ENCODE measurements at regions not wholly inside any gene's neighbourhood (a gene's known extent, or its start where the extent isn't known, plus 50 kb on each side); places are given as distances from the start of the nearest gene placed in this dataset.

DNA sequence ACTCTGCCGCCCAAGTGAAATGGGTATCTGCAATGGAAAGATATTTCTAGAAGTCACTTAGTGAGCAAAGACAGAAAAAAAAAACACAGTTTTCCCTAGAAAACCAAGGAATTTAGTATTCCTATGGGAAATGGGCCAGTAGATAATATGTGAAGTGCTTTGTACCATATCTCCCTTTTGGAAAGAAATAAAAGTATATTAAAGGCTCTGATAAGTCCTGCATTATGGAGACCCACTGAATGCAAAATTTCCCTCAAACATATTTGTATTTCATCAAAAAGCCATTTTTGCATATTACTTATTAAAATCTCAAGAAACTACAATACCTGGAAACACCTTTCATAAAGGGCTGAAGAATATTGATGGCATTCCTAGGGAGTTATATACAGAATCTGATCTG is 51.6 kb upstream of the DYNLRB2 start:
- in situ Hi-C loops (cut with MboI; ENCODE audit: low pct_unique_long_range_greater_than_20kb, low sequenced_read_pairs, unreplicated experiment) = no loop called here
- no peak for DNase-seq (ENCODE audit: low spot score)
- TF ChIP-seq, protein P1, sequence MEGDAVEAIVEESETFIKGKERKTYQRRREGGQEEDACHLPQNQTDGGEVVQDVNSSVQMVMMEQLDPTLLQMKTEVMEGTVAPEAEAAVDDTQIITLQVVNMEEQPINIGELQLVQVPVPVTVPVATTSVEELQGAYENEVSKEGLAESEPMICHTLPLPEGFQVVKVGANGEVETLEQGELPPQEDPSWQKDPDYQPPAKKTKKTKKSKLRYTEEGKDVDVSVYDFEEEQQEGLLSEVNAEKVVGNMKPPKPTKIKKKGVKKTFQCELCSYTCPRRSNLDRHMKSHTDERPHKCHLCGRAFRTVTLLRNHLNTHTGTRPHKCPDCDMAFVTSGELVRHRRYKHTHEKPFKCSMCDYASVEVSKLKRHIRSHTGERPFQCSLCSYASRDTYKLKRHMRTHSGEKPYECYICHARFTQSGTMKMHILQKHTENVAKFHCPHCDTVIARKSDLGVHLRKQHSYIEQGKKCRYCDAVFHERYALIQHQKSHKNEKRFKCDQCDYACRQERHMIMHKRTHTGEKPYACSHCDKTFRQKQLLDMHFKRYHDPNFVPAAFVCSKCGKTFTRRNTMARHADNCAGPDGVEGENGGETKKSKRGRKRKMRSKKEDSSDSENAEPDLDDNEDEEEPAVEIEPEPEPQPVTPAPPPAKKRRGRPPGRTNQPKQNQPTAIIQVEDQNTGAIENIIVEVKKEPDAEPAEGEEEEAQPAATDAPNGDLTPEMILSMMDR (IDR thresholded peaks at IDR 0.05; ENCODE audit: extremely low read depth, insufficient read depth, missing control alignments) = no peak

DNA sequence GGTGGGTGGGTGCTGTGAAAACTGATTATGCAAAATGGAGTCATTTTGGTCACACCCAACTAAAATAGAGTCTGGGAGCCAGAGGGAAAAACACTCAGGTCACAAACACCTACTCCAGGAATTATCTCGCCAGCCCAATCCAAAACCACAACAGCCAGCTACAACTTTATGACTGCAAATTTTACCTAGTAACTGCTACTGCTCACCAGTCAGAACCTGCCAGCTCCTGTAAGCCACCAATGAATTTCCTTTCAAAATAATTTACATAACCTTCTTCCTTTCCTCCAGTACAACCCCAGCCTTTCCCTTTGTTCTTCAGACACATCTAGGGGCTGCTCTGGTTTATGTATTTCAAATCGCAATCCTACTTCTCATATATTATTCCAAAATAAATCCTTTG is 52.6 kb upstream of the DYNLRB2 start:
- in situ Hi-C loops (cut with MboI; ENCODE audit: low pct_unique_long_range_greater_than_20kb, low sequenced_read_pairs, unreplicated experiment) = no loop called here
- TF ChIP-seq, protein P1 (IDR thresholded peaks at IDR 0.05; ENCODE audit: extremely low read depth, insufficient read depth, missing control alignments) = no peak
- DNase-seq (ENCODE audit: low spot score) = no peak

DNA sequence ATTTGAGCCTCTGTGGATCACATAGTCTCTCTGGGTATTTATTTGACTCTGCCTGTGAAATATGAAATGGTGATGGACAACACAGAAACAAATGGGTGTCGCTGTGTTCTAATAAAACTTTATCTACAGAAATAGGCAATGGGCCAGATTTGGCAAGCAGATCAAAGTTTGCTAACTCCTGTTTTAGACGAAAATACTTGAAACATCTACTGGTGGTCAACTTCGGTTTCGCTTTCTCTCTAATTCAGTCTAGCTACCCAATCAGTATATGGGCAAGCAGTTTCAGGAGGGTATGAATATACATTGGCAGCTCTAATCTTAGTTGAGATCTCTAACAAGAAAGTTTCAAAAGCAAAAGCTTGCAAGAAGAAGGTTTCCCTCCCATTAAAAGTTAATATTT is 60.1 kb upstream of the DYNLRB2 start:
- in situ Hi-C loops (cut with MboI; ENCODE audit: low pct_unique_long_range_greater_than_20kb, low sequenced_read_pairs, unreplicated experiment) = no loop called here
- DNase-seq (ENCODE audit: low spot score) = no peak
- TF ChIP-seq, protein P1 (IDR thresholded peaks at IDR 0.05; ENCODE audit: extremely low read depth, insufficient read depth, missing control alignments) = no peak

DNA sequence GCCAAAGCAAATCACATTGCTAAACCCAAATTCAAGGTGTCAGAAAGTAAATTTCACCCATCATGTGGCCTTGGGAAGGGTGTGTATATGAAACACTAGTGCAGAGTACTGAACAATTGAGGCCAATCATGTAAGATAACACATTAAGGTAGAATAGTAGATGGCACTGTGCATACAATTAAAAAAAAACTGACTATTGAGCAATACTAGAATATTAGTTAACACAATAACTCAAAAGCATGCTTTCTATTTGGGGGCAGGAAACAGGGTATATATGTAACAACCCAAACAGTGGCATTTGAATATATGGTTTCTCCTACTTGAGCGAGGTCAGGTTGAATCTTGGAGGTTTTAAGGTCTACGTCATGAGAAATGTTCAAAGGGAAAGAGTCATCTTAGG is 63.0 kb upstream of the DYNLRB2 start:
- no peak for DNase-seq (ENCODE audit: low spot score)
- TF ChIP-seq, protein P1 (IDR thresholded peaks at IDR 0.05; ENCODE audit: extremely low read depth, insufficient read depth, missing control alignments) = no peak
- in situ Hi-C loops (cut with MboI; ENCODE audit: low pct_unique_long_range_greater_than_20kb, low sequenced_read_pairs, unreplicated experiment) = no loop called here

DNA sequence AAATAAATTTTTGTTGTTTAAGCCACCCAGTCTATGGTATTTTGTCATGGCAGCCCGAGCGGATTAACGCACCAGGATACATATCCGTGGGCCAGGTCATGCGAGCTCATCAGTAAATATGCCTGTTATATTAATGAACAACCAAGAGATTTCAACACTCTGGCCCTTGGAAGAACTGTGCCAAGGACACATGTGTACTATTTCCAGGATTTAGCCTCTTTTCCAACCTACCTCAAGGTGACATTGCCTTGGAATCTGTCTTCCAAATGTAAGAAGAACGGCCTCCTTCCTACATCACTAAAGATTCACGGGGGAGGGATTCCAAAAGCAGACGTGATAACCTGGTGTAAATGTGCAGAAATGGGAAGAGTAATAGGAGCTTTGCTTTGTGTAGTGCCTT is 72.8 kb upstream of the DYNLRB2 start:
- DNase-seq (ENCODE audit: low spot score) = no peak
- TF ChIP-seq, protein P1 (IDR thresholded peaks at IDR 0.05; ENCODE audit: extremely low read depth, insufficient read depth, missing control alignments) = no peak
- in situ Hi-C loops (cut with MboI; ENCODE audit: low pct_unique_long_range_greater_than_20kb, low sequenced_read_pairs, unreplicated experiment) = loop anchor here (25.0 kb wide), 1 partner anchor 756 kb away; no protein-coding TSS in a partner anchor

DNA sequence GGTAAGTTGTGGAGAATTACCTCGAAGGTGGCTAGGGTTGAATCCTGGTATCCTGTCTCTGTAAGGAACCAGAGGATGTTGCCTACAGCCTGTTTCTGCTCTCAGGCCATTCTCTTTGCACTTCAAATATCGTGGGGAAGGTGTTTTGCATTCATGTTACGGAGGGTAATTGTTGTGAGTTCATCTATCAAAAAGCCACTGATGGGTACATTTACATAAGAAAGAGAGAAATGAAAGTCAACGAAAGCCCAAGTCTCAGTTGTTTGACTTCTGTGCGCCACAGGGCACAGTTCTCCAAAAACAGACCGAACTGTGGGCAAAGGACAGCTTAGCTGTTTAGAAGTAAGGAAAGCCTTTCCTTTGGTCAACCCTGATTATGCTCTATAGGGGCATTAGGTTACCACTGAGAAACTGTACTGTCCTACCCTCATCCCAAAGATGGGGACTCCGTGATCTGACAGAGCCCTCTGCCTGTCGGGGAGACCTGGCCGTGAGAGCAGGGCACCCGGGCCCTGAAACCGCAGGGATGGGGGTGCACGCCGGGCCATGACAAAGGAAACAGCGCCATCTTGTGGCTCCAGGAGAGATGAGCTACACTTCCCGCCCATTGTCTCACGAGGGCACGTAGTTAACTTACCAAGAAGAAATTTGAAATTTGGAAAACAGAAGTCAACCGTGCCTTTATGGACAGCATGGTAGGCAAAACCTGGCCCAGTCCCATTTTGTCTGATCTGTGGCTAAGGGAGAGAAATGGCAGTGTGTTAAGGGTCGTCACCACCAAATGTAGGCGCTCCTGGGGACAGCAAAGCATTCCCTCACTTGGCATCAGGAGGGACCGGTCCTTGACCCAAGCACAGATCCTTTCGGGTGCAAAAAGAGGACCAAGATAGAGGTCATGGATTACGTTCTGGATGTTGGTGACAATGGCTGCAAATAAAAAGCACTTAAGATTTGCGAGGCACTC is 74.5 kb upstream of the DYNLRB2 start:
- in situ Hi-C loops (cut with MboI; ENCODE audit: low pct_unique_long_range_greater_than_20kb, low sequenced_read_pairs, unreplicated experiment) = loop anchor here (25.0 kb wide), 1 partner anchor 754 kb away; no protein-coding TSS in a partner anchor
- DNase-seq (ENCODE audit: low spot score) = peak; percentile 58
- TF ChIP-seq, protein P1 (IDR thresholded peaks at IDR 0.05; ENCODE audit: extremely low read depth, insufficient read depth, missing control alignments) = peak; percentile 83

All from GM13977 (cell line).